ENCODE measurements at regions not wholly inside any gene's neighbourhood (a gene's known extent, or its start where the extent isn't known, plus 50 kb on each side); places are given as distances from the start of the nearest gene placed in this dataset.

DNA sequence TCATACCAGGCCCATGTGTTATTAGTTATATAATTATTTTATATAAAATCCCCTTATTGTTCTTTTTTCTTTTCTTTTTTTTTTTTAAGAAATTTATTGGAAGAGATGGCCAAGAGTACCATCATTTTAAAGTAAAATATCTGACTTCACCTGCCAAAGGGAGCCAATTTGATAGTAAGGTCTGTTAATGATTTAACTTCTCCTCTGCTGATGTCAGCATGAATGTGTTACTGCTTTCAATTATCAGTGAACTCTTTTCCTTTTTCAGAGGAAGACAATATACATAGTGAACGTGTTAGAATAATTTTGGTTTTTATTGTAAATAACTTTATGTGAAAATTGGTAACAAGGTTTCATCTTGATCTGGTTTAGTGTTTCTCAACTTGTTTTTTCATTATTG, 409.6 kb downstream of the SH3GL2 start:
- intact Hi-C loops (cut with micrococcal nuclease): loop anchor here (10.0 kb wide), 1 partner anchor 546 kb away; no protein-coding TSS in a partner anchor
- Histone ChIP-seq H4K20me1 (replicated peaks; ENCODE audit: control insufficient read depth, extremely low read depth, insufficient read depth, low read length) (no peaks in the 10 kb centered on the region), H3K9me1 (replicated peaks; ENCODE audit: control insufficient read depth, extremely low read depth, insufficient read depth, low read length) (no peaks in the 10 kb centered on the region), H3K27me3 (ENCODE audit: control insufficient read depth in 2 of 2, insufficient read depth in 2 of 2, low read length in 2 of 2) (no peaks in the 10 kb centered on the region), H3K4me2 (ENCODE audit: insufficient read depth, low read length) (no peak overlapping the region), H3K4me3 (replicated peaks in 1 of 3; ENCODE audit: insufficient read depth in 1 of 3, low read depth in 1 of 3, low read length in 3 of 3) (no peak overlapping the region), H3K79me2 (ENCODE audit: control insufficient read depth, insufficient read depth, low read length) (no peaks in the 10 kb centered on the region), H2AFZ (ENCODE audit: low read depth, low read length) (no peak overlapping the region), H3K9ac (replicated peaks; ENCODE audit: extremely low read depth, insufficient read depth, low read length) (no peak overlapping the region), H3K27ac (ENCODE audit: insufficient read depth, low read depth, low read length) (no peak overlapping the region), H3K4me1 (ENCODE audit: control insufficient read depth, extremely low read depth, insufficient read depth, low read length) (no peaks in the 10 kb centered on the region), H3K9me3 (replicated peaks; ENCODE audit: control insufficient read depth, insufficient read depth, low read length) (no peaks in the 10 kb centered on the region), H3K36me3 (ENCODE audit: control insufficient read depth in 2 of 2, extremely low read depth in 1 of 2, insufficient read depth in 2 of 2, low read length in 2 of 2) (no peaks in the 10 kb centered on the region)
- no peak for FAIRE-seq
- ChIA-PET CTCF (no interaction called here), POLR2A (no interaction called here)
- no peak for DNase-seq (ENCODE audit: low read depth, low spot score)
- dilution Hi-C loops (cut with MboI; ENCODE audit: extremely low pct_ligation_motif_present, low sequenced_read_pairs): no loop called here
- TF ChIP-seq, protein P1, sequence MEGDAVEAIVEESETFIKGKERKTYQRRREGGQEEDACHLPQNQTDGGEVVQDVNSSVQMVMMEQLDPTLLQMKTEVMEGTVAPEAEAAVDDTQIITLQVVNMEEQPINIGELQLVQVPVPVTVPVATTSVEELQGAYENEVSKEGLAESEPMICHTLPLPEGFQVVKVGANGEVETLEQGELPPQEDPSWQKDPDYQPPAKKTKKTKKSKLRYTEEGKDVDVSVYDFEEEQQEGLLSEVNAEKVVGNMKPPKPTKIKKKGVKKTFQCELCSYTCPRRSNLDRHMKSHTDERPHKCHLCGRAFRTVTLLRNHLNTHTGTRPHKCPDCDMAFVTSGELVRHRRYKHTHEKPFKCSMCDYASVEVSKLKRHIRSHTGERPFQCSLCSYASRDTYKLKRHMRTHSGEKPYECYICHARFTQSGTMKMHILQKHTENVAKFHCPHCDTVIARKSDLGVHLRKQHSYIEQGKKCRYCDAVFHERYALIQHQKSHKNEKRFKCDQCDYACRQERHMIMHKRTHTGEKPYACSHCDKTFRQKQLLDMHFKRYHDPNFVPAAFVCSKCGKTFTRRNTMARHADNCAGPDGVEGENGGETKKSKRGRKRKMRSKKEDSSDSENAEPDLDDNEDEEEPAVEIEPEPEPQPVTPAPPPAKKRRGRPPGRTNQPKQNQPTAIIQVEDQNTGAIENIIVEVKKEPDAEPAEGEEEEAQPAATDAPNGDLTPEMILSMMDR (IDR thresholded peaks at IDR 0.05; ENCODE audit: extremely low read depth in 1 of 2, insufficient read depth in 1 of 2, low read depth in 1 of 2, low read length in 2 of 2): no peak
- TF ChIP-seq FOS (IDR thresholded peaks at IDR 0.05; ENCODE audit: borderline replicate concordance, insufficient read depth, low read length) (no peak), GATA2 (IDR thresholded peaks at IDR 0.05; ENCODE audit: insufficient read depth, insufficient read length, low read depth, low read length) (no peak), POLR2A (IDR thresholded peaks at IDR 0.05; ENCODE audit: low read depth, low read length) (no peak), POLR2AphosphoS5 (IDR thresholded peaks at IDR 0.05; ENCODE audit: insufficient read depth, low read depth, low read length) (no peak), EZH2 (IDR thresholded peaks at IDR 0.05; ENCODE audit: borderline replicate concordance, low read depth, low read length, severe bottlenecking) (no peak), JUN (IDR thresholded peaks at IDR 0.05; ENCODE audit: borderline replicate concordance, insufficient read depth, insufficient read length, low read depth) (no peak), MYC (IDR thresholded peaks at IDR 0.05; ENCODE audit: low read depth, low read length) (no peak)
- TF ChIP-seq, protein P2, sequence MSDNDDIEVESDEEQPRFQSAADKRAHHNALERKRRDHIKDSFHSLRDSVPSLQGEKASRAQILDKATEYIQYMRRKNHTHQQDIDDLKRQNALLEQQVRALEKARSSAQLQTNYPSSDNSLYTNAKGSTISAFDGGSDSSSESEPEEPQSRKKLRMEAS (IDR thresholded peaks at IDR 0.05; ENCODE audit: insufficient read depth, insufficient read length): no peak
- BruUV-seq (replicated peaks): no TSS peak
